Right lobe of liver (tissue), 6 donors: ENCODE measurements at regions not wholly inside any gene's neighbourhood (a gene's known extent, or its start where the extent isn't known, plus 50 kb on each side); places are given as distances from the start of the nearest gene placed in this dataset.

Source experiments
- ATAC-seq, 4 donors: fragments of 200-7000 bp; cut with Tn5 transposase; one replicate each; pipeline ENCODE4 v1.9.1; 2020; ENCODE audit warnings: mild to moderate bottlenecking in 4 of 4, moderate library complexity in 4 of 4
- DNase-seq, 3 donors: peaks; one replicate each; pipeline ENCODE4 v3.0.0-alpha.2; 2020
- H3K27ac ChIP-seq, 3 donors: fragments of 200-600 bp; one replicate each; pipeline ENCODE4 v1.8.0; 2022
- H3K27me3 ChIP-seq, 2 donors: fragments of 200-600 bp; one replicate each; pipeline ENCODE4 v1.8.0; 2022
- H3K36me3 ChIP-seq, 4 donors: fragments of 200-600 bp; sonication (generic) in 1 of 4; one replicate each; pipeline versions ENCODE4 v1.5.1 to v1.8.0; 2017 to 2022; ENCODE audit warnings: control low read depth in 1 of 4
- H3K4me1 ChIP-seq, 4 donors: fragments of 200-600 bp; sonication (generic) in 1 of 4; one replicate each; pipeline versions ENCODE4 v1.5.1 to v1.8.0; 2017 to 2022; ENCODE audit warnings: control low read depth in 1 of 4
- H3K4me3 ChIP-seq, 3 donors: fragments of 200-600 bp; one replicate each; pipeline ENCODE4 v1.8.0; 2022
- H3K9me3 ChIP-seq, 4 donors: fragments of 200-600 bp; sonication (generic) in 1 of 4; one replicate each; pipeline versions ENCODE4 v1.5.1 to v1.8.0; 2017 to 2022; ENCODE audit warnings: control low read depth in 1 of 4
- CTCF ChIP-seq, 4 donors: fragments of 200-600 bp in 3 of 4; fragments of 450-650 bp in 1 of 4; IDR thresholded peaks; one replicate each; pipeline versions ENCODE4 v1.5.1 to v1.8.0; 2016 to 2022; ENCODE audit warnings: antibody characterized with exemption in 4 of 4, mild to moderate bottlenecking in 2 of 4
- POLR2A ChIP-seq: fragments of 450-650 bp; IDR thresholded peaks from one replicate; pipeline ENCODE4 v1.6.1; 2017; ENCODE audit warnings: antibody characterized with exemption, mild to moderate bottlenecking
- WGBS: methylation state at CpG from one replicate; pipeline ENCODE4 v1.1.6; 2018; ENCODE audit warnings: low coverage, low lambda C conversion rate; ENCODE audit not compliant: insufficient coverage; ENCODE audit errors: missing lambda C conversion rate; 5-methylcytosine and 5-hydroxymethylcytosine counted together
- intact Hi-C, 2 donors: fragments of 100-400 bp; cut with DNase I; formaldehyde crosslinking; loops; one replicate each; pipeline versions ENCODE4 v1.11.2 to v1.14.1; 2022
- donor health status: DM: no; HTN: yes; CAD: no.
- donor health status: DM: no; HTN: no; CAD: no.
- donor health status: DM: no; HTN: no; CAD: no.
- donor health status: DM: no; HTN: yes; CAD: no.
- donor health status: DM: no; HTN: yes; CAD: no.

- no peaks in the 10 kb centered on the region for H3K27me3 ChIP-seq
- no peak overlapping the region for H3K27ac ChIP-seq
- no peak for DNase-seq
- WGBS, result 51% methylated on average over 15 of the region's 15 CpGs
- no peaks in the 10 kb centered on the region for H3K9me3 ChIP-seq
- H3K4me3 ChIP-seq, result no peak overlapping the region
- H3K4me1 ChIP-seq, result no peaks in the 10 kb centered on the region
- ATAC-seq, result no peak
- intact Hi-C loops, result no loop called here
- H3K36me3 ChIP-seq, result no peaks in the 10 kb centered on the region
- TF ChIP-seq POLR2A (no peak), CTCF (IDR thresholded peaks at IDR 0.05) (no peak)
Observed at GRCh38 chr10:4333459-4333894, 492.5 kb upstream of the AKR1E2 start.

- Histone ChIP-seq H3K9me3 (no peaks in the 10 kb centered on the region), H3K4me3 (no peak overlapping the region), H3K36me3 (no peaks in the 10 kb centered on the region), H3K4me1 (no peaks in the 10 kb centered on the region), H3K27ac (no peak overlapping the region), H3K27me3 (no peaks in the 10 kb centered on the region)
- TF ChIP-seq POLR2A, result no peak
- 54% methylated on average over 9 of the region's 9 CpGs for WGBS
- DNase-seq, result no peak
- intact Hi-C loops, result no loop called here
- no peak for ATAC-seq
Observed at GRCh38 chr10:4332764-4333458, 493.1 kb upstream of the AKR1E2 start.

- Histone ChIP-seq H3K27me3 (no peaks in the 10 kb centered on the region), H3K4me3 (no peak overlapping the region), H3K4me1 (no peaks in the 10 kb centered on the region), H3K9me3 (no peaks in the 10 kb centered on the region), H3K27ac (no peak overlapping the region), H3K36me3 (no peaks in the 10 kb centered on the region)
- TF ChIP-seq POLR2A, result no peak
- TF ChIP-seq CTCF (IDR thresholded peaks at IDR 0.05), result no peak
- DNase-seq (no peak), ATAC-seq (no peak)
- WGBS, result 47% methylated on average over 2 of the region's 2 CpGs
- intact Hi-C loops, result no loop called here
Observed at GRCh38 chr10:4331150-4331549, 494.9 kb upstream of the AKR1E2 start.

- no peak overlapping the region for H3K4me3 ChIP-seq
- TF ChIP-seq CTCF (IDR thresholded peaks at IDR 0.05) (no peak), POLR2A (no peak)
- WGBS, result 65% methylated on average over 3 of the region's 3 CpGs
- intact Hi-C loops, result no loop called here
- H3K4me1 ChIP-seq, result no peaks in the 10 kb centered on the region
- DNase-seq, result no peak
- no peaks in the 10 kb centered on the region for H3K36me3 ChIP-seq
- H3K9me3 ChIP-seq, result no peaks in the 10 kb centered on the region
- H3K27me3 ChIP-seq, result no peaks in the 10 kb centered on the region
- H3K27ac ChIP-seq, result no peak overlapping the region
- no peak for ATAC-seq
Observed at GRCh38 chr10:4330636-4331035, 495.4 kb upstream of the AKR1E2 start.

- Histone ChIP-seq H3K4me3 (no peak overlapping the region), H3K9me3 (no peaks in the 10 kb centered on the region), H3K27me3 (no peaks in the 10 kb centered on the region), H3K36me3 (no peaks in the 10 kb centered on the region), H3K27ac (no peak overlapping the region), H3K4me1 (no peaks in the 10 kb centered on the region)
- 83% methylated on average over 3 of the region's 3 CpGs for WGBS
- ATAC-seq (no peak), DNase-seq (no peak)
- intact Hi-C loops, result no loop called here
- TF ChIP-seq CTCF (IDR thresholded peaks at IDR 0.05) (no peak), POLR2A (no peak)
Observed at GRCh38 chr10:4329225-4329624, 496.8 kb upstream of the AKR1E2 start.
